IMR-90 (cell line): ENCODE measurements at regions not wholly inside any gene's neighbourhood (a gene's known extent, or its start where the extent isn't known, plus 50 kb on each side); places are given as distances from the start of the nearest gene placed in this dataset.

Experiments
- CTCF ChIP-seq: conservative IDR thresholded peaks from 2 replicates; pipeline ENCODE4 v1.5.1; 2012; ENCODE audit warnings: mild to moderate bottlenecking, low read depth, low read length, improper control_type of control experiment
- FOS ChIP-seq: fragments of 150-350 bp; IDR thresholded peaks from 2 replicates; pipeline ENCODE4 v1.6.1; 2016; ENCODE audit warnings: low read depth, low read length
- MAFK ChIP-seq: IDR thresholded peaks from 2 replicates; pipeline ENCODE4 v1.6.1; 2012; ENCODE audit warnings: low read depth, low read length, improper control_type of control experiment
- MXI1 ChIP-seq: IDR thresholded peaks from 2 replicates; pipeline ENCODE4 v1.6.1; 2012; ENCODE audit warnings: low read depth, mild to moderate bottlenecking, low read length, moderate library complexity, borderline replicate concordance
- POLR2A ChIP-seq: IDR thresholded peaks from 2 replicates; pipeline ENCODE4 v1.6.1; 2012; ENCODE audit warnings: mild to moderate bottlenecking, low read depth, low read length
- RAD21 ChIP-seq: IDR thresholded peaks from 2 replicates; pipeline ENCODE4 v1.6.1; 2012; ENCODE audit warnings: low read length, improper control_type of control experiment
- RCOR1 ChIP-seq: IDR thresholded peaks from 2 replicates; pipeline ENCODE4 v1.6.1; 2012; ENCODE audit warnings: mild to moderate bottlenecking, low read length, improper control_type of control experiment; ENCODE audit not compliant: insufficient replicate concordance
- SMC3 ChIP-seq: fragments of 150-350 bp; IDR thresholded peaks from 2 replicates; pipeline ENCODE4 v1.6.1; 2016; ENCODE audit warnings: low read depth, mild to moderate bottlenecking, antibody characterized with exemption, low read length, moderate library complexity

- TF ChIP-seq CTCF = no peak
- no peak for TF ChIP-seq RAD21
- no peak for TF ChIP-seq RCOR1
- TF ChIP-seq POLR2A = no peak
- no peak for TF ChIP-seq MAFK
- no peak for TF ChIP-seq SMC3
- no peak for TF ChIP-seq FOS
- no peak for TF ChIP-seq MXI1
These were observed 316.4 kb upstream of the ADGRL2 start for GRCh38 chr1:81484284-81484683.
